ENCODE measurements at regions not wholly inside any gene's neighbourhood (a gene's known extent, or its start where the extent isn't known, plus 50 kb on each side); places are given as distances from the start of the nearest gene placed in this dataset.
A peak's percentile ranks its signal among the peaks of the same experiment; 100 is the strongest.

DNA sequence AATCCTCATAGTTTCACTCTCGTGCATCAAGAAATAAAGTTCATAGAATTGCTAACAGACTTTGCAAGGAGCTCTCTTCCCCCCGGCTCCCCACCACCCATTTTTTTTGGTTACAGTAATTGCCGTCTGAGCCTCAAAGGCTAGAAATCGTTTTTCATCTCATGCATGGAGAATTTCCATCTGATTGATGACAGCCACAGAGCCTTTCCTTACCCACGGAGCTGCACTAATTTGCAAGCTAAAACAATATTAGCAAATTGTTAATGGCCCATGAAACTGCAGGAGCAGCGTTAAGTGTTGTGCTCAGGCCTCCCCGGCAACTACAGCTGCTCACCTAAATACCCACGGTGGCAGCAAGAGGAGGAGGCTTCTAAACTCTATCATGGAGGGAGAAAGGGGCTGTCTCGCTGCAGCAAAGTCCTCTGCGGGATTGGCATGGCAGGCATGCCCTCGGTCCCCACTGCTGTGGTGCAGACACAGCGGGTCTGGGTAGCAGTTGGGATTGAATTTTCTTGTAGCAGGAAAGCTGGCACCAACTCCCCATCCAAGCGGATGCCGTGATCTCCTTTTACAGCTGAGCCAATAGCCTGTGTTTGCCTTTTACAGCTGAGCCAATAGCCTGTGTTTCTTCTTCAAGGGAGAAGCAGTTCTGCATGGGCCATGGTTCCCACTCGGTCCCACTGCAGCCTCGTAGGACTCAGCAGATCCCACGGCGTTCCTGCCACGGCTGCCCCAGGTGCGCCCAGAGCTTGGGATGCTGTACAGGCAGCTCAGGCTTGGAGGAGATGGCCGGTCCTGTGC is 412.3 kb downstream of the BRD1 start:
- H3K36me3 ChIP-seq (replicated peaks; ENCODE audit: control insufficient read depth, insufficient read depth, low read length): no peaks in the 10 kb centered on the region
- H3K4me3 ChIP-seq (ENCODE audit: insufficient read depth, low read depth, low read length): no peak overlapping the region
- DNase-seq: peak; percentile 61
- no peaks in the 10 kb centered on the region for H3K27me3 ChIP-seq (ENCODE audit: control insufficient read depth, insufficient read depth, low read length)

DNA sequence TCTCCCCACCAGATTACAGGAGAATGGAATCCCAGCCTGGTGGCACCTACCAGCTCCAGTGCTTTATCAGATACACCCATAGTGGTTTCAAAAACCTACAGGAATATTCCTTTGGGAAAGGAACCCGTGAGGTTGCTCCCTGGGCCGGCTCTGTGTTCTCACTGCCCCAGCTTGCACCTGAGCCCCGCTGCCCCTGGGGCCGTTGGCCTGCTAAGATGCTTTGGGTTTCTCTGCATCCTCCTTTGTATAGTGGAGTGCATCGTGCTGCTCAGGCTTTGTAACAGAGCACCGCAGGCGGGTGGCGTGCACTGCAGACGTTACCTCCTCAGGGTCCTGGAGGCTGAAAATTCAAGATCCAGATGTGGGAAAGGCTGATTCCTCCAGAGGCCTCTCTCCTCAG is 414.1 kb downstream of the BRD1 start:
- H3K36me3 ChIP-seq (replicated peaks; ENCODE audit: control insufficient read depth, insufficient read depth, low read length): no peaks in the 10 kb centered on the region
- H3K4me3 ChIP-seq (ENCODE audit: insufficient read depth, low read depth, low read length): no peak overlapping the region
- DNase-seq: peak; percentile 62
- no peaks in the 10 kb centered on the region for H3K27me3 ChIP-seq (ENCODE audit: control insufficient read depth, insufficient read depth, low read length)

DNA sequence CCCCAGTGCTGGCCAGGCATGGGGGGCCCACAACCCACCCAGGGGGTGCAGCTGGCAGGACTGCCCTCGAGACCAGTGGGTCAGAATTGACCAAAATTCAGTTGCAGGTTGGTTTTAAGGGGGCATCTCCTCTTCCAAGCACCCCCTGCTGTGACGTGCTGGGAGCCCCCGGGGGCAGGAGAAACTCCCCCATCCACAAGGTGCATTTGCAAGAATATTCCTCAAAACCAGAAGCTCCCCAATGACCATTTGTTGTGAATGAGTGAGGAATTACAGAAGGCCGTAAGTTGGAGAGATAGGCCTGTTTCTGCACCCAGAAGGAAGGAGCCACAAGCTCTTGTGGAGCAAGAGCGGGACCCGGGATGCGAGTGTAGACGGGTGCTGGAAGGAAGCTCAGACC is 414.5 kb downstream of the BRD1 start:
- Histone ChIP-seq H3K27me3 (ENCODE audit: control insufficient read depth, insufficient read depth, low read length) (no peaks in the 10 kb centered on the region), H3K36me3 (replicated peaks; ENCODE audit: control insufficient read depth, insufficient read depth, low read length) (no peaks in the 10 kb centered on the region), H3K4me3 (ENCODE audit: insufficient read depth, low read depth, low read length) (no peak overlapping the region)
- DNase-seq: no peak

DNA sequence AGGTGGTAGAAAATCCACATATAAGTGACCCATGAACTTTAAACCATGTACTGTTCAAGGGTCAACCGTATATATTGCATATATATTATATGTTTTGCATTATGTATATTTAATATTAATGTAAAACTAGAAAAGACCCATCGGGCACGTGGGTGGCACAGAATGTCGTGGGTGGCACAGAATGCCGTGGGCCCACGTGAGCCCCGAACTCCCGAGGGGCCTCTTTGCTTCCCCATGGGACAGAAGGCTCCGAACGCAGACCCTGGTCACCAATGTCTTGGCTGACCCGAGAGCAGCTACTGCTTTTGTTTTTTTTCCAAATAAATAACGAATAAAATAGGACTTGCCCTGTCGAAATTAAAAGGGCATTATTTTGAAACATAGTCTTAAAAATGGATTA is 415.4 kb downstream of the BRD1 start:
- Histone ChIP-seq H3K36me3 (replicated peaks; ENCODE audit: control insufficient read depth, insufficient read depth, low read length) (no peaks in the 10 kb centered on the region), H3K4me3 (ENCODE audit: insufficient read depth, low read depth, low read length) (no peak overlapping the region), H3K27me3 (ENCODE audit: control insufficient read depth, insufficient read depth, low read length) (no peaks in the 10 kb centered on the region)
- no peak for DNase-seq

DNA sequence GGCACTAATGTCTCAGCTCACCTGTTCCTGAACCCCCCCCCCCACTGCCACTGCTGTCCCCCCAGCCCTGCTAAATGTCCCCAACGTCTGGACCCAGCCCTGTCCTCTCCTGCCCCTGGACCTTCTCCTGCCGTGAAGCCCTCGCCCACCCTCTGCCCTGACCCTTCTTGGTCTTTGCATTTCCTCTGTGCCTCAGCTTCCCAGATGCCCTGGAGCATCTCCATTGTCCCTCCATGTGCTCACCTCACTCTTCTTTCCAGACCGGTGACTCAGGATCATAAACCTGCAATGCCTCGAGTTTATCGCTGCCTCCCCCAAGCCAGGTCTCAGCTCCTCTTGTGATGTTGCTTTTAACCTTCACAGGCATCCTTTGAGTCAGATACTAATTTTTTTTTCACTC is 416.4 kb downstream of the BRD1 start:
- no peaks in the 10 kb centered on the region for H3K36me3 ChIP-seq (replicated peaks; ENCODE audit: control insufficient read depth, insufficient read depth, low read length)
- no peak overlapping the region for H3K4me3 ChIP-seq (ENCODE audit: insufficient read depth, low read depth, low read length)
- peak; percentile 28 for DNase-seq
- H3K27me3 ChIP-seq (ENCODE audit: control insufficient read depth, insufficient read depth, low read length): no peaks in the 10 kb centered on the region

DNA sequence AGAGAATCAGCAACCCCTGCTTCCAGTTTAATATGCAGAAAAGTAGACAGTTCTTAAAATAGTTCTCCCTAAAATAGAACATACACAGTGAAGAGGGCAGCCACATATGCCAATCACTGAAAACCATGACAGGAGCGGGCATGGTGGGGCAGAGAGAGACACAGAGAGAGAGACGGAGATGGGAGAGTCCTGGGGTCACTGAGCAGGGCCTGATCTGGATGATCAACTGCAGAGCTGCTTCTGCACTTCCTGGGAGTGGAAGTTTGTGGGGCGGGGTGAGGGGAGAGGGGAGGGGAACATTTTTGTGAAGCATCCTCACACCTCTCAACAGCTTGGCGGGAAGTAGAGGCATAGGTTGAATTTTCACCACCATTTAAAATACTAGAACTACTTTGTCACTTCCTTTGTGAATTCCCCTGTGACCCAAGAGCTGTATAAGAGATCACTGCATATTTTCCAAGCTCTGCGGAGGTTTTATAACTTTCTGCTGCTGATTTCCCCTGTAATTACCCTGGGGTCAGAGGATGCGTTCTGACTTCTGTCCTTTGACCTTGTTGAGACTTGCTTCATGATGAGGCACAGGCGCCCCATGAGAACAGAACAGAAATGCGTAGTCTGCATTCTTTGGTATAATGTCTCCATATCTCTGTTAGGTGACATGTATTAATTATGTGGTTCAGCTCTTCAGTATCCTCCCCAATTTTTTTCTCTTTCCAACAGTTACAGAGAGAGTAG is 419.4 kb downstream of the BRD1 start:
- no peak overlapping the region for H3K4me3 ChIP-seq (ENCODE audit: insufficient read depth, low read depth, low read length)
- DNase-seq: peak; percentile 16
- no peaks in the 10 kb centered on the region for H3K27me3 ChIP-seq (ENCODE audit: control insufficient read depth, insufficient read depth, low read length)

DNA sequence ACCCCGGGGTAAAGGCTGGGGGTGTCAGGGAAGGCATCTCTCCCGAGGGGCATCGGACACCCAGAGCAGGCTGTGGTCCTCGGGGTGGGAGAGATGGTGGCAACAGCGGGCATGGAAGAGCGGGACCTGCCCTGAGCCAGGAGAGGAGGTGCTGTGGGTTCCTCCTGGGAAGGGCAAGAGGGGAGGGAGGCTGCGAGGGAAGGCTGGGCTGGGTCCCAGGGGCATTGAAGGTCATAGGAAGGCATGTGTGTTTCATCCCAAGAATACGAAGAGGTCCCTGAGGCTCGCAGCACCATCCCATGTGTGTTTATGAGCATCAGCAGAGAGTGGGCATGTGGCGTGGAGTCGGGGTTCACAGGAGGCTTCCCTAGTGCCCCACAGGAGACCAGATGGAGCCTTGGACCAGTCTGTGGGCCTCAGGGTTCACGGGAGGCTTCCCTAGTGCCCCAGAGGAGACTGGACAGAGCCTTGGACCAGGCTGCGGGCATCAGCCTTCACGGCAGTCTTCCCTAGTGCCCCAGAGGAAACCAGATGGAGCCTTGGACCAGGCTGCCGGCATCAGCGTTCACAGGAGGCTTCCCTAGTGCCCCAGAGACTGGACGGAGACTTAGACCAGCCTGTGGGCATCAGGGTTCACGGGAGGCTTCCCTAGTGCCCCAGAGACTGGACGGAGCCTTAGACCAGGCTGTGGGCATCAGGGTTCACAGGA is 420.6 kb downstream of the BRD1 start:
- no peaks in the 10 kb centered on the region for H3K27me3 ChIP-seq (ENCODE audit: control insufficient read depth, insufficient read depth, low read length)
- H3K4me3 ChIP-seq (ENCODE audit: insufficient read depth, low read depth, low read length): no peak overlapping the region
- H3K36me3 ChIP-seq (replicated peaks; ENCODE audit: control insufficient read depth, insufficient read depth, low read length): no peaks in the 10 kb centered on the region
- peak; percentile 27 for DNase-seq

More for the DNA sequence above, 419.4 kb downstream of the BRD1 start:
- H3K36me3 ChIP-seq (replicated peaks; ENCODE audit: control insufficient read depth, insufficient read depth, low read length): no peaks in the 10 kb centered on the region

DNA sequence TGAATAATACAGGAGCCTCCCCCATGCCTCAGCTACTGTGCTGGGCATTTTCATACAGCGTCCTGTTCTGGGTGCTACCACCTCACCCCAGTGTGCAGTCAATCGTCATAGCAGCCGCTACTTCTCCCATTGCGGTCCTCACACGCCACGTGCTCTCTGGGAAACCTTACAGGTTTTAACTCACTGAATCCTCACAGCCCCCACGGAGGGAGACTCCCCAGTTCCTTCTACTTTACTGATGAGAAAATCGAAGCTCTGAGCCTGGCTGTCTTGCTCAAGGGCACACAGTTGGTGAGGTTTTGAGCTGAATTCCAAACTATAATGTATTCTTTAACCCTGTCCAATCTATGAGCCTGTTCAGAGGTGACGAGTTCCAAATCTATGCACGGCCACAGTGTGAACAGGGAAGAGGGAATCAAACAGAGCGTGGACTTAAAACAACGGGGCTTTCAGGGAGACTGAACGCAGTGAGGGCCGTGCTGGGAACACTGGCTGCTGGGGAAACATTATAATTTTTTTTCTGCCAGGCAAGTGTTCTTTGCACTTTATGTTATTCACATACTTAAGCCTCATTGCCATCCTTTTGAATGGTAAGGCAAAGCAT is 421.5 kb downstream of the BRD1 start:
- Histone ChIP-seq H3K27me3 (ENCODE audit: control insufficient read depth, insufficient read depth, low read length) (no peaks in the 10 kb centered on the region), H3K36me3 (replicated peaks; ENCODE audit: control insufficient read depth, insufficient read depth, low read length) (no peaks in the 10 kb centered on the region), H3K4me3 (ENCODE audit: insufficient read depth, low read depth, low read length) (no peak overlapping the region)
- peak; percentile 15 for DNase-seq

DNA sequence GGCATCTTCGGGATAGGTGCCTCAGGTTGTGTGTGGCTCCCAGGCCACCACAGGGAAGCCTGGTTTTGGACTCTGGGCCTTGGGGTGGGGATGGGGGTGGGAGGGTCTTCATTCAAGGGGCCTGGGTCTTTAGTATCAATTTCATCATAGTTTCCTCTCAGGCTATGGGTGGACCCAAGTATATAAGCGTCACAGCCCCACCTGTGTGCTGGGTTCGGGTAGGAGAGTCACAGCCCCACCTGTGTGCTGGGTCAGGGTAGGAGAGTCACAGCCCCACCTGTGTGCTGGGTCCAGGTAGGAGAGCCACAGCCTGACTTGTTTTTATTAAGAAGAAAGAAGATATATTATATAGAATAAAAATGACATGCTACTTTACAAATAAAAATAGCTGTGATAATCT is 422.1 kb downstream of the BRD1 start:
- H3K27me3 ChIP-seq (ENCODE audit: control insufficient read depth, insufficient read depth, low read length): no peaks in the 10 kb centered on the region
- no peak for DNase-seq
- no peaks in the 10 kb centered on the region for H3K36me3 ChIP-seq (replicated peaks; ENCODE audit: control insufficient read depth, insufficient read depth, low read length)
- H3K4me3 ChIP-seq (ENCODE audit: insufficient read depth, low read depth, low read length): no peak overlapping the region

DNA sequence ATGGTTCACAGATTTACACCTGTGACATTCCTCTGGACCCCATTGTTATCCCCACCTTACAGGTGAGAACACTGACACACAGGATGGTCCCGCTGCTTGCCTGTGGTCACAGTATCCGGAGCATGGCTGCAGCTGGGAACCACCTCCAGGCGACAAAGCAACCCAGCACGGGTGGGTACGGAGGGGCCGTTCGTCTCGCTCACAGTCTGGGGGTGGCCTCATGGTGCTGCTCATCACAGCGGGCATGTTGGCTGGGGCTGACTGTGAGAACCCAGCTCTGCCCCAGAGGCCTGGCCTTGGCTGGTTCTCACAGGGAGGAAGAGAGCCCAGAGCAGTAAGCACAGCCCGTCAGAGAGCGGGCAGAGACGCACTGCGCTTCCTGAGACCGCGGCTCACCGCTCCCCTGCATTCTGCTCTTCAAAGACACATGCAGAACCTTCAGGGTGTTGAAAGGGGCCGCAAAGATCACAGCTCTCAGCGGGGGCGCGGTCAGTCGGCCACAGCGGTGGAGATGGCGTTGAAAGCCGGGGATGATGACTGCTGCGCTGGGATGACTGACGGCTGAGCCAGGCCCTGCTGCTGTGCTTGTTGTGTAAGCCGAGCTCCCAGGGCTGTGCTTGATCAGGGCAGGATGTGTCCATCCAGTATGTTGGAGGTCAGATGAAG is 423.0 kb downstream of the BRD1 start:
- no peak for DNase-seq
- Histone ChIP-seq H3K4me3 (ENCODE audit: insufficient read depth, low read depth, low read length) (no peak overlapping the region), H3K27me3 (ENCODE audit: control insufficient read depth, insufficient read depth, low read length) (no peaks in the 10 kb centered on the region)

DNA sequence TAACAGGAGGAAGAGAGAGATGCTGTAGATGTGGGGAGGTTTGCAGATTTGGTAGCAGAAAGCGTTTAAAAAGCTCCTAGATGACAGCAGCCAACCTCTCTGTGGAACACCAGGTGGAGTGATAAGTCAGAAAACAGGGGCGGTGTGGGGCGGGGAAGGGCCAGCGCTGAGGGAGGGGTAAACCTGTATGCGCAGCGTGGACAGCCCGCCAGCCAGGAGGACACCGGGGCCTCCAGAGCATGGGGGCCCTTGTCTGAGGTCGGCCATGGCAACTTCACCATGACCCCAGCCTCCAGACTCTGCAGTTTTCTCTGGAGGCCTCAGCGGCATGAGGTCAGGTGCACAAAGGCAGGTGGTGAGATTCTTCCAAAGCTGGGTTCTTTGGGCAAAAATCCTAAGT is 423.7 kb downstream of the BRD1 start:
- DNase-seq: no peak
- Histone ChIP-seq H3K36me3 (replicated peaks; ENCODE audit: control insufficient read depth, insufficient read depth, low read length) (no peaks in the 10 kb centered on the region), H3K4me3 (ENCODE audit: insufficient read depth, low read depth, low read length) (no peak overlapping the region), H3K27me3 (ENCODE audit: control insufficient read depth, insufficient read depth, low read length) (no peaks in the 10 kb centered on the region)

More for the DNA sequence above, 423.0 kb downstream of the BRD1 start:
- no peaks in the 10 kb centered on the region for H3K36me3 ChIP-seq (replicated peaks; ENCODE audit: control insufficient read depth, insufficient read depth, low read length)

DNA sequence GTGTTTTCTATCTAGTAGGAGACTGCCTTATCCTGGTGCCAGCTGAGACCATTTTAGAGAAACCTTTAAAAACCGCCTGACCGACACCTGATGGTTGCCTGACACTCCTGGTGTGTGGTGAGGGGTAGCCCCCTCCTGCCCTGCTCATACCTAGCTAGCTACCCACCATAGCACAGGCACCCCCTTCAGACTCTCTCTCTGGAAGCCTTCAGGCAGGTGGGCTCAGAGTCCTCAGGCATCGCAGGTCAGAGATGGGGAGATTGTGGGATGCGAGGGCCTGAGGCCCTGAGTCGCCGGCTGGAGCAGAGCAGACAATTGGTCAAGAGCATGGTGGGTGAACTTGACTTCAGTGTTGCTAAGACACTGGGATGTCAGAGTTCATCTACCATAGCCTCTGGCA is 424.6 kb downstream of the BRD1 start:
- Histone ChIP-seq H3K27me3 (ENCODE audit: control insufficient read depth, insufficient read depth, low read length) (no peaks in the 10 kb centered on the region), H3K36me3 (replicated peaks; ENCODE audit: control insufficient read depth, insufficient read depth, low read length) (no peaks in the 10 kb centered on the region), H3K4me3 (ENCODE audit: insufficient read depth, low read depth, low read length) (no peak overlapping the region)
- DNase-seq: no peak

DNA sequence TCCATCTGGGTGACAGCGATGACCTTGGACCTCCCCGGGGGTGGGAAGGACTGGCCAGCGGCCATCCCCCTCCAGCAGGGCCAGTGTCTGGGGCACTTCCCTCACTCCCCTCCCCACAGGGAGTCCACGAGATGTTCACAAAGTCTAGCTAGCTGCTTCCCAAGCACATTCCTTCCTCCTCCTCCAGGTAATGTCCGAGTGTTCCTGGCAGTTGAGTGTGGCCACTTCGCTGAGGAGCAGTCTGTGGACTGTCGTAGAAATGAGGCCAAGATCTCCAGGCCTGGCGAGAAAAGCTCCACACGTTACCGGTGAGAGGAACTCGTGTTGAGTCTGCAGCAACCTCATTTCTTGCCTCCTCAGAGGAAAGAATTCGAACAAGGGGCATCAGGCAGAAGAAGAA is 425.5 kb downstream of the BRD1 start:
- H3K27me3 ChIP-seq (ENCODE audit: control insufficient read depth, insufficient read depth, low read length): no peaks in the 10 kb centered on the region
- no peak overlapping the region for H3K4me3 ChIP-seq (ENCODE audit: insufficient read depth, low read depth, low read length)
- no peak for DNase-seq
- H3K36me3 ChIP-seq (replicated peaks; ENCODE audit: control insufficient read depth, insufficient read depth, low read length): no peaks in the 10 kb centered on the region

DNA sequence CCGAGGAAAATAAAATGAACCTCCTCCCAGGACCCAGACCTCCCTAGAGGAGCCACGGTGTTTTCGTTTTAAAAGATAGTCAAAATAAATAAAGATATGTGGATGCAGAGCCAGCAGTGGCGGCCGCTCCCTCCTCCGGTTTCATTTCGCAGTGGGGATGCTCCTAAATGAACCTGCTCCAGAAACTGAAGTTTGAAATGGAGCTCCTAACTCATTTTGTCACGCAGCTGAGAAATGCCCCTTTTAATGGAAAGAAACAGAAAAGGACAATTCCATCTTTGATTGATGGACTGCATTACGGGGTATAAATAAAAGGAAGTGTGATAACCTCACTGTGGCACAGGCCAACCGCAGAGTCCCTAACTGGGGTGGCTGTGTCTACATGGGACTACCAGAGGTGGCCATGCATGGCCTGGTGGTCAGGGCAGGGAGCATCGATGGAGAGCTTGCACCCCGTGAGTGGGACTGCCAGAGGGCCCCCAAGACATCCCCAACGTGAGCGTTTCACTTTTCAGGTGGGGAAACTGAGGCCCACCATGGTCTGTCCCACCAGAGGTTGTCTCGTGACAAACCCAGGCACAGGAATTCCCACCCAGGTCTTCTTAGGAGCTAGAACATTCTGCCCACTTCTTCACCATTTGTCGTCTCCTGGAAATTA is 426.6 kb downstream of the BRD1 start:
- H3K27me3 ChIP-seq (ENCODE audit: control insufficient read depth, insufficient read depth, low read length): no peaks in the 10 kb centered on the region
- no peak for DNase-seq
- H3K36me3 ChIP-seq (replicated peaks; ENCODE audit: control insufficient read depth, insufficient read depth, low read length): no peaks in the 10 kb centered on the region
- no peak overlapping the region for H3K4me3 ChIP-seq (ENCODE audit: insufficient read depth, low read depth, low read length)

All from H7 (cell line).